ENCODE measurements at regions not wholly inside any gene's neighbourhood (a gene's known extent, or its start where the extent isn't known, plus 50 kb on each side); places are given as distances from the start of the nearest gene placed in this dataset.
A peak's percentile ranks its signal among the peaks of the same experiment; 100 is the strongest.

- DNase-seq (ENCODE audit: low read depth in 1 of 2, low spot score in 1 of 2) (no peak), FAIRE-seq (no peak), ATAC-seq (no peak)
- TF ChIP-seq CBX8 (IDR thresholded peaks at IDR 0.05) (no peak), CHD2 (IDR thresholded peaks at IDR 0.05; ENCODE audit: low read length, partially characterized antibody) (no peak), BCL3 (IDR thresholded peaks at IDR 0.05) (no peak), RNF2 (IDR thresholded peaks at IDR 0.05; ENCODE audit: borderline replicate concordance, low read depth) (no peak), HES2 (IDR thresholded peaks at IDR 0.05) (no peak), ZFP36 (IDR thresholded peaks at IDR 0.05; ENCODE audit: borderline replicate concordance, partially characterized antibody) (no peak)
- ChIA-PET CTCF (no interaction called here), POLR2A (no interaction called here)
- Histone ChIP-seq H3K27ac (no peak overlapping the region), H3K4me3 (no peak overlapping the region), H3K4me2 (no peak overlapping the region), H3K4me1 (no peaks in the 10 kb centered on the region), H3K9me3 (no peaks in the 10 kb centered on the region)
These were observed 388.2 kb downstream of the FAM170A start for GRCh38 chr5:120017513-120017912.

GRCh38 chr5:120035181-120035580 is 405.8 kb downstream of the FAM170A start:
- H3K4me3 ChIP-seq, result no peak overlapping the region
- DNase-seq (ENCODE audit: low read depth in 1 of 2, low spot score in 1 of 2), result no peak
- no peaks in the 10 kb centered on the region for H3K4me1 ChIP-seq
- ATAC-seq, result no peak
- ChIA-PET CTCF (interaction anchor here (1.2 kb wide), 1 partner anchor 12 kb away, joined by 3 read pairs; no protein-coding TSS in a partner anchor), POLR2A (no interaction called here)
- H3K4me2 ChIP-seq, result no peak overlapping the region
- FAIRE-seq, result no peak
- TF ChIP-seq KDM1A (IDR thresholded peaks at IDR 0.05; ENCODE audit: low read depth) (no peak), MAFK (IDR thresholded peaks at IDR 0.05; ENCODE audit: partially characterized antibody) (peak; percentile 46)
- H3K9me3 ChIP-seq, result no peaks in the 10 kb centered on the region
- no peak overlapping the region for H3K27ac ChIP-seq

- Histone ChIP-seq H3K4me2 (no peak overlapping the region), H3K4me1 (no peaks in the 10 kb centered on the region), H3K4me3 (no peak overlapping the region), H3K27ac (no peak overlapping the region), H3K9me3 (no peaks in the 10 kb centered on the region)
- no peak for DNase-seq (ENCODE audit: low read depth in 1 of 2, low spot score in 1 of 2)
- ChIA-PET CTCF (interaction anchor here (1.2 kb wide), 1 partner anchor 13 kb away, joined by 3 read pairs; no protein-coding TSS in a partner anchor), POLR2A (no interaction called here)
- TF ChIP-seq FOXS1 (CRISPR knock-in tag; IDR thresholded peaks at IDR 0.05) (no peak), SMC3 (IDR thresholded peaks at IDR 0.05) (no peak), KDM1A (IDR thresholded peaks at IDR 0.05; ENCODE audit: low read depth) (no peak), HOXA7 (CRISPR knock-in tag; IDR thresholded peaks at IDR 0.05) (no peak), ZSCAN20 (CRISPR knock-in tag; IDR thresholded peaks at IDR 0.05) (no peak), CHD4 (IDR thresholded peaks at IDR 0.05; ENCODE audit: borderline replicate concordance) (no peak), POLR2A (IDR thresholded peaks at IDR 0.05; ENCODE audit: low read length) (no peak), RARB (CRISPR knock-in tag; IDR thresholded peaks at IDR 0.05) (no peak), ZC3H11A (IDR thresholded peaks at IDR 0.05) (no peak)
- WGBS (ENCODE audit: missing lambda C conversion rate), result 53% methylated on average over 16 of the region's 16 CpGs
- no peak for ATAC-seq
- no peak for FAIRE-seq
These were observed 406.6 kb downstream of the FAM170A start for GRCh38 chr5:120035815-120036577.

GRCh38 chr5:120037451-120037850 is 408.1 kb downstream of the FAM170A start:
- H3K4me2 ChIP-seq, result no peak overlapping the region
- DNase-seq (ENCODE audit: low read depth in 1 of 2, low spot score in 1 of 2), result no peak
- H3K27ac ChIP-seq, result no peak overlapping the region
- FAIRE-seq, result no peak
- POLR2A ChIA-PET, result no interaction called here
- no peaks in the 10 kb centered on the region for H3K4me1 ChIP-seq
- CTCF ChIA-PET, result no interaction called here
- no peaks in the 10 kb centered on the region for H3K9me3 ChIP-seq
- no peak overlapping the region for H3K4me3 ChIP-seq
- no peak for TF ChIP-seq NPAS2 (CRISPR knock-in tag; IDR thresholded peaks at IDR 0.05; ENCODE audit: borderline replicate concordance)
- 10% methylated on average over 3 of the region's 3 CpGs for WGBS (ENCODE audit: missing lambda C conversion rate)
- ATAC-seq, result no peak

- POLR2A ChIA-PET, result no interaction called here
- CTCF ChIA-PET, result no interaction called here
These were observed 409.8 kb downstream of the FAM170A start for GRCh38 chr5:120039111-120039510.

More at GRCh38 chr5:120039111-120039510, 409.8 kb downstream of the FAM170A start:
- Histone ChIP-seq H3K4me3 (no peak overlapping the region), H3K4me1 (no peaks in the 10 kb centered on the region), H3K27ac (no peak overlapping the region), H3K9me3 (no peaks in the 10 kb centered on the region), H3K4me2 (no peak overlapping the region)
- 20% methylated on average over 3 of the region's 3 CpGs for WGBS (ENCODE audit: missing lambda C conversion rate)
- FAIRE-seq (no peak), DNase-seq (ENCODE audit: low read depth in 1 of 2, low spot score in 1 of 2) (no peak), ATAC-seq (no peak)
- TF ChIP-seq ESRRA (IDR thresholded peaks at IDR 0.05; ENCODE audit: borderline replicate concordance, low read length) (no peak), HEYL (CRISPR knock-in tag; IDR thresholded peaks at IDR 0.05) (no peak), CHD2 (IDR thresholded peaks at IDR 0.05; ENCODE audit: low read length, partially characterized antibody) (no peak), EP300 (IDR thresholded peaks at IDR 0.05) (no peak), NPAS2 (CRISPR knock-in tag; IDR thresholded peaks at IDR 0.05; ENCODE audit: borderline replicate concordance) (no peak), MAZ (IDR thresholded peaks at IDR 0.05; ENCODE audit: borderline replicate concordance, low read depth, low read length) (no peak), ZC3H11A (IDR thresholded peaks at IDR 0.05) (no peak), ZSCAN20 (CRISPR knock-in tag; IDR thresholded peaks at IDR 0.05) (no peak), ELK1 (IDR thresholded peaks at IDR 0.05; ENCODE audit: low read depth, low read length) (no peak), RFX5 (IDR thresholded peaks at IDR 0.05) (no peak), ATOH8 (CRISPR knock-in tag; IDR thresholded peaks at IDR 0.05; ENCODE audit: low read depth) (no peak), JUNB (IDR thresholded peaks at IDR 0.05) (no peak)

Data from A549 (cell line).